ENCODE measurements at regions not wholly inside any gene's neighbourhood (a gene's known extent, or its start where the extent isn't known, plus 50 kb on each side); places are given as distances from the start of the nearest gene placed in this dataset.

GRCh38 chr16:86398622-86399021 is 111.7 kb upstream of the FOXF1 start:
- intact Hi-C loops (cut with DNase I; ENCODE audit: low total_unique reads): no loop called here
- 50 to 84% (median 74%) methylated on average over 4 of the region's 4 CpGs for WGBS, 5 donors
- Histone ChIP-seq H3K4me3 (no peak overlapping the region), H3K9me3 (no peaks in the 10 kb centered on the region), H3K27me3 (no peaks in the 10 kb centered on the region), H3K36me3 (no peaks in the 10 kb centered on the region), H3K27ac (no peak overlapping the region), H3K4me1 (peaks cover 0 to 16% (median 5%) of the 10 kb centered on the region in 4 donors)
- TF ChIP-seq POLR2AphosphoS5 (IDR thresholded peaks at IDR 0.05): no peak
- TF ChIP-seq EP300 (IDR thresholded peaks at IDR 0.05): no peak
- TF ChIP-seq CTCF (IDR thresholded peaks at IDR 0.05): no peak
- no peak for TF ChIP-seq POLR2A (IDR thresholded peaks at IDR 0.05)
- no peak for DNase-seq

GRCh38 chr16:86401126-86401525 is 109.2 kb upstream of the FOXF1 start:
- TF ChIP-seq POLR2AphosphoS5 (IDR thresholded peaks at IDR 0.05) (no peak), POLR2A (IDR thresholded peaks at IDR 0.05) (no peak), EP300 (IDR thresholded peaks at IDR 0.05) (no peak), CTCF (IDR thresholded peaks at IDR 0.05) (no peak)
- Histone ChIP-seq H3K27ac (no peak overlapping the region), H3K4me1 (peaks cover 0 to 7% (median 1%) of the 10 kb centered on the region in 4 donors), H3K4me3 (no peak overlapping the region), H3K27me3 (peaks cover 0 to 17% (median 0%) of the 10 kb centered on the region in 3 donors), H3K36me3 (no peaks in the 10 kb centered on the region), H3K9me3 (no peaks in the 10 kb centered on the region)
- no peak for DNase-seq
- intact Hi-C loops (cut with DNase I; ENCODE audit: low total_unique reads): no loop called here
- WGBS, 5 donors: 70 to 81% (median 78%) methylated on average over 8 of the region's 8 CpGs

- TF ChIP-seq POLR2AphosphoS5 (IDR thresholded peaks at IDR 0.05): no peak
- TF ChIP-seq EP300 (IDR thresholded peaks at IDR 0.05): no peak
- no peak for TF ChIP-seq POLR2A (IDR thresholded peaks at IDR 0.05)
- TF ChIP-seq CTCF (IDR thresholded peaks at IDR 0.05): no peak
- no peak for DNase-seq
- Histone ChIP-seq H3K36me3 (no peaks in the 10 kb centered on the region), H3K27ac (no peak overlapping the region), H3K27me3 (peaks cover 0 to 22% (median 0%) of the 10 kb centered on the region in 3 donors), H3K4me3 (no peak overlapping the region), H3K9me3 (no peaks in the 10 kb centered on the region), H3K4me1 (no peaks in the 10 kb centered on the region)
- intact Hi-C loops (cut with DNase I; ENCODE audit: low total_unique reads): no loop called here
- 40 to 71% (median 47%) methylated on average over 7 of the region's 7 CpGs for whole genome bisulfite sequencing, 5 donors
These were observed 107.2 kb upstream of the FOXF1 start for GRCh38 chr16:86403085-86403484.

- Histone ChIP-seq H3K4me3 (no peak overlapping the region), H3K9me3 (no peaks in the 10 kb centered on the region), H3K36me3 (no peaks in the 10 kb centered on the region), H3K27ac (no peak overlapping the region), H3K4me1 (no peaks in the 10 kb centered on the region), H3K27me3 (peaks cover 0 to 24% (median 0%) of the 10 kb centered on the region in 3 donors)
- no peak for DNase-seq
- no peak for TF ChIP-seq EP300 (IDR thresholded peaks at IDR 0.05)
- no peak for TF ChIP-seq POLR2A (IDR thresholded peaks at IDR 0.05)
- TF ChIP-seq CTCF (IDR thresholded peaks at IDR 0.05): no peak
- TF ChIP-seq POLR2AphosphoS5 (IDR thresholded peaks at IDR 0.05): no peak
- WGBS, 5 donors: 54 to 71% (median 65%) methylated on average over 8 of the region's 8 CpGs
- intact Hi-C loops (cut with DNase I; ENCODE audit: low total_unique reads): no loop called here
These were observed 106.7 kb upstream of the FOXF1 start for GRCh38 chr16:86403541-86404163.
